ENCODE measurements at regions not wholly inside any gene's neighbourhood (a gene's known extent, or its start where the extent isn't known, plus 50 kb on each side); places are given as distances from the start of the nearest gene placed in this dataset.
A peak's percentile ranks its signal among the peaks of the same experiment; 100 is the strongest.

- H3K27me3 ChIP-seq (replicated peaks; ENCODE audit: insufficient read depth): no peaks in the 10 kb centered on the region
- H3K4me3 ChIP-seq: no peak overlapping the region
- H3K4me1 ChIP-seq (ENCODE audit: control insufficient read depth in 1 of 2, low read depth in 2 of 2): no peaks in the 10 kb centered on the region
- ATAC-seq (ENCODE audit: insufficient number of reproducible peaks, low FRiP score, low read depth): no peak
- H3K9me3 ChIP-seq: no peaks in the 10 kb centered on the region
- no peak overlapping the region for H3K27ac ChIP-seq
- TF ChIP-seq, protein P1, sequence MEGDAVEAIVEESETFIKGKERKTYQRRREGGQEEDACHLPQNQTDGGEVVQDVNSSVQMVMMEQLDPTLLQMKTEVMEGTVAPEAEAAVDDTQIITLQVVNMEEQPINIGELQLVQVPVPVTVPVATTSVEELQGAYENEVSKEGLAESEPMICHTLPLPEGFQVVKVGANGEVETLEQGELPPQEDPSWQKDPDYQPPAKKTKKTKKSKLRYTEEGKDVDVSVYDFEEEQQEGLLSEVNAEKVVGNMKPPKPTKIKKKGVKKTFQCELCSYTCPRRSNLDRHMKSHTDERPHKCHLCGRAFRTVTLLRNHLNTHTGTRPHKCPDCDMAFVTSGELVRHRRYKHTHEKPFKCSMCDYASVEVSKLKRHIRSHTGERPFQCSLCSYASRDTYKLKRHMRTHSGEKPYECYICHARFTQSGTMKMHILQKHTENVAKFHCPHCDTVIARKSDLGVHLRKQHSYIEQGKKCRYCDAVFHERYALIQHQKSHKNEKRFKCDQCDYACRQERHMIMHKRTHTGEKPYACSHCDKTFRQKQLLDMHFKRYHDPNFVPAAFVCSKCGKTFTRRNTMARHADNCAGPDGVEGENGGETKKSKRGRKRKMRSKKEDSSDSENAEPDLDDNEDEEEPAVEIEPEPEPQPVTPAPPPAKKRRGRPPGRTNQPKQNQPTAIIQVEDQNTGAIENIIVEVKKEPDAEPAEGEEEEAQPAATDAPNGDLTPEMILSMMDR (IDR thresholded peaks at IDR 0.05): no peak
- H3K36me3 ChIP-seq: no peaks in the 10 kb centered on the region
- no peak for DNase-seq (ENCODE audit: low spot score)
These were observed 56.3 kb upstream of the ACMSD start for GRCh38 chr2:134782107-134782506.

- ATAC-seq (ENCODE audit: insufficient number of reproducible peaks, low FRiP score, low read depth): no peak
- no peak for DNase-seq (ENCODE audit: low spot score)
- H3K27ac ChIP-seq: no peak overlapping the region
- no peak overlapping the region for H3K4me3 ChIP-seq
- no peaks in the 10 kb centered on the region for H3K4me1 ChIP-seq (ENCODE audit: control insufficient read depth in 1 of 2, low read depth in 2 of 2)
- H3K36me3 ChIP-seq: no peaks in the 10 kb centered on the region
- no peaks in the 10 kb centered on the region for H3K27me3 ChIP-seq (replicated peaks; ENCODE audit: insufficient read depth)
- no peaks in the 10 kb centered on the region for H3K9me3 ChIP-seq
- TF ChIP-seq, protein P1 (IDR thresholded peaks at IDR 0.05): no peak
These were observed 55.6 kb upstream of the ACMSD start for GRCh38 chr2:134782792-134783191.

DNA sequence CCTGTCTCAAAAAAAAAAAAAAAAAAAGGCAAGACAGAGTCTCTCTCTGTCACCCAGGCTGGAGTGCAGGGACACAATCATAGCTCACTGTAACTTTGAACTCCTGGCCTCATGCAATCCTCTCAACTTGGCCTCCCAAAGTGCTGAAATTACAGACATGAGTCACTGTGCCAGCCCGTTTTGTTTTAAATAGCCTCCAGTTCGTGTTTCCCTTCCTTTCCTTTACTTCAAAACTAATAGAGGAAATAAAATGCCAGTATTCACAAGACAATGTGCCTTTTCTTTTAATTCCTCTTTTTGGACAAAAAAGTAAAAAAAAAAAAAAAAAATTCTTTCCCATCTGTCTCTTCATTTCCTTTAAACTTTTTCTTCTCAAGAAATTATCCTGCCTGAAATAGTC is 54.5 kb upstream of the ACMSD start:
- no peaks in the 10 kb centered on the region for H3K27me3 ChIP-seq (replicated peaks; ENCODE audit: insufficient read depth)
- no peaks in the 10 kb centered on the region for H3K4me1 ChIP-seq (ENCODE audit: control insufficient read depth in 1 of 2, low read depth in 2 of 2)
- no peaks in the 10 kb centered on the region for H3K9me3 ChIP-seq
- TF ChIP-seq, protein P1 (IDR thresholded peaks at IDR 0.05): no peak
- DNase-seq (ENCODE audit: low spot score) (no peak), ATAC-seq (ENCODE audit: insufficient number of reproducible peaks, low FRiP score, low read depth) (peak; percentile 16)
- no peaks in the 10 kb centered on the region for H3K36me3 ChIP-seq
- no peak overlapping the region for H3K4me3 ChIP-seq
- no peak overlapping the region for H3K27ac ChIP-seq

DNA sequence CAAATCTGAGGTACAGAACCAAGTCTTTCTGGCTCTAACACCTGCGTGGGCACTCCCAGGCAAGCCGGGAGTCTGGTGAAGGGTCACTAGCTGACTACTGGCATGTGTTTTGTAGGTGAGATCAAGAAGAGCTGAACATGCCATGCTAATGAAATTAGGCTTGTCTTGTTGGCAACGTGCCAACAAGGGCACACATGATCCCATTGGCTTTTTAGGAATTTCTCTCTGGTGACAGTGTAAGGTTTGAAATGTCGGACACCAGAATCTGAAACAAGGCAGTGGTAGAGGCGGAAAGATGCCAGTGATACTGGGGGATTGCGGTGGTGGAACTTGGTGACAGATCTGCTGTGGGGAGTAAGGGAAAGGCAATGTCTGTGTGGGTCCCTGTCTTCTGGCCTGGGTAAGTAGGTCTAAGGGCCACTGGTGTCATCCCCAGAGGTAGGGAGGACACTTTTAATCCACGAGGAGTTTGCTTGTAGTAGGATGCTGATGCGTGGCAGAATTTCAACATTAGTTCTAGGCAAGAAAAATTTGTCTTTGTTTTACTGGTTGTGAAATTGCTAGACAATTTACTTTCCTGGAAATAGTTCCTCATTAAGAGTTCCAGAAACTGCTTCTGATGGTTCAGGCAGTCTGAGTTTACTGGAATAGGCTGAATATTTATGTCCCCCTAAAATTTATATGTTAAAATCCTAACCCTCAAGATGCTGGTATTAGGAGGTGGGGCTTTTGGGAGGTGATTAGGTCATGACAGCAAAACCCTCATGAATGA is 52.6 kb upstream of the ACMSD start:
- no peak for ATAC-seq (ENCODE audit: insufficient number of reproducible peaks, low FRiP score, low read depth)
- TF ChIP-seq, protein P1 (IDR thresholded peaks at IDR 0.05): no peak
- Histone ChIP-seq H3K27me3 (replicated peaks; ENCODE audit: insufficient read depth) (no peaks in the 10 kb centered on the region), H3K4me3 (no peak overlapping the region), H3K36me3 (no peaks in the 10 kb centered on the region), H3K4me1 (ENCODE audit: control insufficient read depth in 1 of 2, low read depth in 2 of 2) (no peaks in the 10 kb centered on the region), H3K9me3 (no peaks in the 10 kb centered on the region), H3K27ac (no peak overlapping the region)
- DNase-seq (ENCODE audit: low spot score): no peak

DNA sequence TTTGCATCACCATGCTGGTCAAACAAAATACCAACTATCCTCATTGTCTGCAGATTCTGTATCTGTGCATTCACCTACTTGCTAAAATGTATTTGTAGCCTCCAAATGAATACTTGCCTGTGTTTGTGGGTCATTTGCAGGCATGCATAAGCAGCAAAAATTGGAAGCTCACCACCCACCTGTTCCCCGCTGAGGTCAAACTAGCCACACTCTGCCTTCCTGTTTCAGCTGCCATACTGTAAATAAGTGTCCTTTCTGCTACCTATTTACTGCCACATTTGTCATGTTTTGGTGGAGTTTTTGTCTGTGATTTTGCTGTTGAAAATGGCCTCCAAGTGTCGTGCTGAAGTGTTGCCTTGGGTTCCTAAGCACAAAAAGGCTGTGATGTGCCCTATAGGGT is 50.0 kb upstream of the ACMSD start:
- ATAC-seq (ENCODE audit: insufficient number of reproducible peaks, low FRiP score, low read depth) (no peak), DNase-seq (ENCODE audit: low spot score) (no peak)
- TF ChIP-seq, protein P1 (IDR thresholded peaks at IDR 0.05): no peak
- no peak overlapping the region for H3K4me3 ChIP-seq
- no peaks in the 10 kb centered on the region for H3K27me3 ChIP-seq (replicated peaks; ENCODE audit: insufficient read depth)
- no peak overlapping the region for H3K27ac ChIP-seq
- H3K9me3 ChIP-seq: no peaks in the 10 kb centered on the region
- no peaks in the 10 kb centered on the region for H3K36me3 ChIP-seq
- no peaks in the 10 kb centered on the region for H3K4me1 ChIP-seq (ENCODE audit: control insufficient read depth in 1 of 2, low read depth in 2 of 2)
